Ovary (tissue), 7 donors: ENCODE measurements at regions not wholly inside any gene's neighbourhood (a gene's known extent, or its start where the extent isn't known, plus 50 kb on each side); places are given as distances from the start of the nearest gene placed in this dataset.

ENCODE experiments used
- DNase-seq, 5 donors: peaks; one replicate each; pipeline ENCODE4 v3.0.0-alpha.2; 2019 to 2020
- H3K27ac ChIP-seq, 2 donors: fragments of 200-600 bp; one replicate each; pipeline versions ENCODE4 v1.5.1 to v1.8.0; 2019 to 2022
- H3K27me3 ChIP-seq: fragments of 200-600 bp; one replicate; pipeline ENCODE4 v1.8.0; 2022
- H3K36me3 ChIP-seq: fragments of 200-600 bp; sonication (generic); one replicate; pipeline ENCODE4 v1.5.1; 2019
- H3K4me1 ChIP-seq: one replicate; pipeline ENCODE4 v1.8.1; 2013; ENCODE audit warnings: mild to moderate bottlenecking, moderate library complexity; ENCODE audit not compliant: insufficient read depth
- H3K4me3 ChIP-seq: fragments of 200-600 bp; sonication (generic); one replicate; pipeline ENCODE4 v1.5.1; 2017
- H3K9me3 ChIP-seq, 2 donors: fragments of 200-600 bp in 1 of 2; sonication (generic) in 1 of 2; one replicate each; pipeline versions ENCODE4 v1.5.1 to v1.8.1; 2013 to 2019; ENCODE audit warnings: mild to moderate bottlenecking in 1 of 2, moderate library complexity in 1 of 2
- EP300 ChIP-seq: sonication (generic); formaldehyde crosslinking; IDR thresholded peaks from one replicate; pipeline ENCODE4 v1.6.1; 2017; ENCODE audit warnings: antibody characterized with exemption
- POLR2A ChIP-seq: fragments of 450-650 bp; IDR thresholded peaks from one replicate; pipeline ENCODE4 v1.6.1; 2017; ENCODE audit warnings: antibody characterized with exemption, mild to moderate bottlenecking, moderate library complexity
- WGBS, 3 donors: extraction: QIAGEN DNeasy Blood & Tissue Kit in 1 of 3; methylation state at CpG; one replicate each; pipeline versions ENCODE4 v1.1.5 to v1.1.7; 2013 to 2017; 5-methylcytosine and 5-hydroxymethylcytosine counted together
- intact Hi-C, 4 donors: fragments of 100-400 bp; cut with DNase I; formaldehyde crosslinking; loops; one replicate each; pipeline versions ENCODE4 v1.11.0 to v1.15.1; 2022 to 2023
- TF ChIP-seq, protein P1 (sequence below), 3 donors: fragments of 450-650 bp in 2 of 3; fragments of 200-600 bp in 1 of 3; IDR thresholded peaks; one replicate each; pipeline versions ENCODE4 v1.5.1 to v1.8.0; 2016 to 2022; ENCODE audit warnings: antibody characterized with exemption in 3 of 3, mild to moderate bottlenecking in 1 of 3
- donor health status: DM: no; HTN: no; CAD: no; lungs with moderate emphysema.
- donor health status: DM: no; HTN: no; CAD: no.
- donor health status: Bipolar disorder and iron deficiency.
- donor health status: DM: no; HTN: no; CAD: no.
- donor health status: DM: yes; HTN: yes; CAD: no.

DNA sequence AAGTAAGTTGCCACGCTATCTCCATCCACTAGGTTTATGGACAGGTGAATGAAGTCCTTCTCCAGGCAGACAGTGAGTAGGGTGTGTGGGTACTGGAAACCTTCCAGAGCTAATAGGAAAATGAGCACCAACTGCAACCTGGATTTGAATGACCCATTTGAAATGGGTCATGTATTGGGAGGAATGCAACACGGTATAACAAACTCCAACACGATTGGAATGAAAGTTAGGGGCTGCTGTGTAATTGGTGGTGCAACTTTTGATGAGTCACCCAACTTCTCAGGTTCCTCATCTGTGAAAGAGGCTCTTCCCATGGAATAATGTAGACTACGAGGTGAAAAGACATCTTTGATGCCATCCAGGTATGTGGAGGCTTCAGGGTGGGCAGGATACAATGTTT, 241.4 kb upstream of the PODXL start:
- no peak overlapping the region for H3K4me3 ChIP-seq
- no peaks in the 10 kb centered on the region for H3K27me3 ChIP-seq
- H3K27ac ChIP-seq, result no peak overlapping the region
- WGBS, 3 donors, result 68 to 86% (median 70%) methylated on average over 4 of the region's 4 CpGs
- intact Hi-C loops, result no loop called here
- H3K36me3 ChIP-seq, result no peaks in the 10 kb centered on the region
- TF ChIP-seq EP300 (no peak), POLR2A (no peak)
- TF ChIP-seq, protein P1, sequence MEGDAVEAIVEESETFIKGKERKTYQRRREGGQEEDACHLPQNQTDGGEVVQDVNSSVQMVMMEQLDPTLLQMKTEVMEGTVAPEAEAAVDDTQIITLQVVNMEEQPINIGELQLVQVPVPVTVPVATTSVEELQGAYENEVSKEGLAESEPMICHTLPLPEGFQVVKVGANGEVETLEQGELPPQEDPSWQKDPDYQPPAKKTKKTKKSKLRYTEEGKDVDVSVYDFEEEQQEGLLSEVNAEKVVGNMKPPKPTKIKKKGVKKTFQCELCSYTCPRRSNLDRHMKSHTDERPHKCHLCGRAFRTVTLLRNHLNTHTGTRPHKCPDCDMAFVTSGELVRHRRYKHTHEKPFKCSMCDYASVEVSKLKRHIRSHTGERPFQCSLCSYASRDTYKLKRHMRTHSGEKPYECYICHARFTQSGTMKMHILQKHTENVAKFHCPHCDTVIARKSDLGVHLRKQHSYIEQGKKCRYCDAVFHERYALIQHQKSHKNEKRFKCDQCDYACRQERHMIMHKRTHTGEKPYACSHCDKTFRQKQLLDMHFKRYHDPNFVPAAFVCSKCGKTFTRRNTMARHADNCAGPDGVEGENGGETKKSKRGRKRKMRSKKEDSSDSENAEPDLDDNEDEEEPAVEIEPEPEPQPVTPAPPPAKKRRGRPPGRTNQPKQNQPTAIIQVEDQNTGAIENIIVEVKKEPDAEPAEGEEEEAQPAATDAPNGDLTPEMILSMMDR (IDR thresholded peaks at IDR 0.05), result no peak
- H3K9me3 ChIP-seq, result no peaks in the 10 kb centered on the region
- DNase-seq, result no peak
- no peaks in the 10 kb centered on the region for H3K4me1 ChIP-seq

DNA sequence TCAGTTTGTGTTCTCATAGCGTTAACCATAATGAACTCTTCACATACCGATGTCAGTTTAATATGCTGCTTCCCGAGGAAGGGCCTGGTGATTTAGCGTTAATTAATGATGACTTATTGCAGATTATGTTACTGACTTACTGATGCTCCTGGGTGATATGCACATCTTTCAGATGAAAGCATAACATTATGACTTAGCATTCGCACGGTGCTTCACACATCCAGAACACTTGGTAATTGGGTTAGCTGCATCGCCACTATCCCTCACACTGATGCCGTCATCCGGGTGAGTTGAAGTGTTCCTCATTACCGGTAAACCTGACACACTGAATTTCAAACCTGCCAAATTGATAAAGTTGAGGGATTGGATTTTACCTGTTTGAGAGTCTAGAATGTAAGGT, 239.0 kb upstream of the PODXL start:
- Histone ChIP-seq H3K4me1 (no peaks in the 10 kb centered on the region), H3K27ac (no peak overlapping the region), H3K36me3 (no peaks in the 10 kb centered on the region), H3K9me3 (no peaks in the 10 kb centered on the region), H3K4me3 (no peak overlapping the region), H3K27me3 (no peaks in the 10 kb centered on the region)
- 68 to 71% (median 70%) methylated on average over 10 of the region's 10 CpGs for WGBS, 3 donors
- intact Hi-C loops, result no loop called here
- no peak for DNase-seq
- TF ChIP-seq, protein P1 (IDR thresholded peaks at IDR 0.05), result no peak
- TF ChIP-seq POLR2A (no peak), EP300 (no peak)

DNA sequence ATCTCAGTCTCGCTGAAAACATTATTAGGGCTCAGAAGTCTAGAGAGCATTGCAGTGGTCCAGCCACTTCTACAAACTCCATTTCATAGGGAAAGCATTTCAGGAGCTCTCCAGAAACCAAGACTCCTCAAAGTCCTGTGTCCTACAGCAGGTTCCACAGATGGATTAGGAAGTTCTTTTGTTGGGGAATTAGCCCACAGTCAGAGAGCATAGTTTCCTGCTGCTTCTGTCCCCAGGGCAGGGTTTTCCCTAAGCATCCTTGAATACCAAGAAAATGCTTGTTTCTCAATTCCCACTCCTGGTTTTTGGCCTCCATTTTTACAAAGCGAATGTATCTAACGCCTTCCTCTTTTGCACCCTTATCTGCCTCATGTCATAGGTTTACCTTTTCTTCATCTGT, 235.9 kb upstream of the PODXL start:
- no peaks in the 10 kb centered on the region for H3K27me3 ChIP-seq
- no peak overlapping the region for H3K27ac ChIP-seq
- intact Hi-C loops, result no loop called here
- no peak overlapping the region for H3K4me3 ChIP-seq
- WGBS, 3 donors, result 84 to 92% (median 86%) methylated on average over 3 of the region's 3 CpGs
- DNase-seq, result no peak
- no peaks in the 10 kb centered on the region for H3K4me1 ChIP-seq
- H3K9me3 ChIP-seq, result no peaks in the 10 kb centered on the region
- TF ChIP-seq, protein P1 (IDR thresholded peaks at IDR 0.05), result no peak
- no peak for TF ChIP-seq POLR2A
- TF ChIP-seq EP300, result no peak
- no peaks in the 10 kb centered on the region for H3K36me3 ChIP-seq

DNA sequence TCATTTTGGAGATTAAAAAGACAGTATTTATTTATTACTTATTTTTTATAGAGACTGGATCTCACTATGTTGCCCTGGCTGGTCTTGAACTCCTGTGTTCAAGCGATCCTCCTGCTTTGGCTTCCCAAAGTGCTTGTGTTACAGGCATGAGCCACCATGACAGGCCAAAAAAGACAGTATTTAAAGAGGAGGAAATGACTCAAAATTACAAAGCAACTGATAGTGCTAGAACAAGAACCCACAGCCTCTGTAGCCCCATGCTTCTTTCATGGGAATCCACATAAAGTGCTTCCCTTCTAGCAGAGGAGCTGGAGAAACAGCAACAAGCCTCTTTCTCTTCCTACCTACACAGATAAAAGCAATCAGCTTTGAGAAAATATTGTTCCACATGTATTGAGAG, 230.7 kb upstream of the PODXL start:
- no peak for DNase-seq
- TF ChIP-seq, protein P1 (IDR thresholded peaks at IDR 0.05), result no peak
- Histone ChIP-seq H3K36me3 (no peaks in the 10 kb centered on the region), H3K4me3 (no peak overlapping the region), H3K27ac (no peak overlapping the region), H3K4me1 (no peaks in the 10 kb centered on the region), H3K27me3 (no peaks in the 10 kb centered on the region), H3K9me3 (no peaks in the 10 kb centered on the region)
- intact Hi-C loops, result no loop called here
- 92 to 94% (median 94%) methylated on average over 1 of the region's 1 CpG for WGBS, 3 donors

DNA sequence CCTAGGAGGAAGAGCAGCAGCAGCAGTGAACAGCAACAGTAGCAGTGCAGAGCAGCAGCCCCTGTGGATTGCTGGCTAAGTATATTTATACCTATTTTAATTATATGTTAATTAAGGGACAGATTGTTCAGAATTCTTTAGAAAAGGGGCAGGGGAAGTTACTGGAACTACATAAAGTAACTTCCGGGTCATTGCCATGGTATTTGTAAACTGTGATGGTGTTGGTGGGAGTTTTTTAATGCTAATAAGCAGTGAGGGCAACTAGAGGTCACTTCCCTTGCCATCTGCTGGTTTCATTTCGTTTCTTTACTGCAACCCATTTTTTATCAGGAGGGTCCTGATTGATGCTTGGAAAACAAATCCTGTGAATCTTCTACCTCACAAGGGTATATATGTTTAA, 229.8 kb upstream of the PODXL start:
- no peak overlapping the region for H3K27ac ChIP-seq
- DNase-seq, result no peak
- 49 to 63% (median 51%) methylated on average over 2 of the region's 2 CpGs for WGBS, 3 donors
- no peaks in the 10 kb centered on the region for H3K9me3 ChIP-seq
- no peaks in the 10 kb centered on the region for H3K4me1 ChIP-seq
- TF ChIP-seq, protein P1 (IDR thresholded peaks at IDR 0.05), result no peak
- no peak for TF ChIP-seq POLR2A
- TF ChIP-seq EP300, result no peak
- H3K4me3 ChIP-seq, result no peak overlapping the region
- H3K27me3 ChIP-seq, result no peaks in the 10 kb centered on the region
- no peaks in the 10 kb centered on the region for H3K36me3 ChIP-seq
- intact Hi-C loops, result no loop called here
